ENCODE measurements at regions not wholly inside any gene's neighbourhood (a gene's known extent, or its start where the extent isn't known, plus 50 kb on each side); places are given as distances from the start of the nearest gene placed in this dataset.

GRCh38 chr1:190563230-190563629 lies 85.6 kb upstream of the BRINP3 start:
- Histone ChIP-seq H3K4me2 (ENCODE audit: low read length) (no peak overlapping the region), H3K4me1 (ENCODE audit: insufficient read depth, low read length) (no peaks in the 10 kb centered on the region), H3K9me3 (ENCODE audit: insufficient read depth, low read depth, low read length) (peaks cover 2% of the 10 kb centered on the region), H3K36me3 (ENCODE audit: insufficient read depth, low read length) (no peaks in the 10 kb centered on the region), H3K9ac (ENCODE audit: low read length) (no peak overlapping the region), H4K20me1 (ENCODE audit: insufficient read depth, low read length) (no peaks in the 10 kb centered on the region), H3K4me3 (ENCODE audit: insufficient read depth, low read depth, low read length) (no peak overlapping the region), H3K27ac (ENCODE audit: low read depth, low read length) (no peak overlapping the region), H3K79me2 (ENCODE audit: insufficient read depth, low read length) (no peaks in the 10 kb centered on the region), H3K27me3 (ENCODE audit: insufficient read depth, low read length) (no peaks in the 10 kb centered on the region), H2AFZ (ENCODE audit: low read depth, low read length) (no peak overlapping the region)
- no peak overlapping the region for H3K27ac Mint-ChIP-seq (ENCODE audit: unreplicated experiment)
- H3K36me3 Mint-ChIP-seq (ENCODE audit: low read depth, unreplicated experiment), result no peaks in the 10 kb centered on the region
- no peaks in the 10 kb centered on the region for H3K27me3 Mint-ChIP-seq (ENCODE audit: low read depth, unreplicated experiment)
- no peak for DNase-seq (ENCODE audit: low read depth)
- H3K9me3 Mint-ChIP-seq (ENCODE audit: unreplicated experiment), result no peaks in the 10 kb centered on the region
- no peak overlapping the region for H3K4me3 Mint-ChIP-seq (ENCODE audit: unreplicated experiment)
- FAIRE-seq, result no peak
- no peak for TF ChIP-seq EZH2 (IDR thresholded peaks at IDR 0.05; ENCODE audit: insufficient read depth, low read length)
- TF ChIP-seq, protein P1, sequence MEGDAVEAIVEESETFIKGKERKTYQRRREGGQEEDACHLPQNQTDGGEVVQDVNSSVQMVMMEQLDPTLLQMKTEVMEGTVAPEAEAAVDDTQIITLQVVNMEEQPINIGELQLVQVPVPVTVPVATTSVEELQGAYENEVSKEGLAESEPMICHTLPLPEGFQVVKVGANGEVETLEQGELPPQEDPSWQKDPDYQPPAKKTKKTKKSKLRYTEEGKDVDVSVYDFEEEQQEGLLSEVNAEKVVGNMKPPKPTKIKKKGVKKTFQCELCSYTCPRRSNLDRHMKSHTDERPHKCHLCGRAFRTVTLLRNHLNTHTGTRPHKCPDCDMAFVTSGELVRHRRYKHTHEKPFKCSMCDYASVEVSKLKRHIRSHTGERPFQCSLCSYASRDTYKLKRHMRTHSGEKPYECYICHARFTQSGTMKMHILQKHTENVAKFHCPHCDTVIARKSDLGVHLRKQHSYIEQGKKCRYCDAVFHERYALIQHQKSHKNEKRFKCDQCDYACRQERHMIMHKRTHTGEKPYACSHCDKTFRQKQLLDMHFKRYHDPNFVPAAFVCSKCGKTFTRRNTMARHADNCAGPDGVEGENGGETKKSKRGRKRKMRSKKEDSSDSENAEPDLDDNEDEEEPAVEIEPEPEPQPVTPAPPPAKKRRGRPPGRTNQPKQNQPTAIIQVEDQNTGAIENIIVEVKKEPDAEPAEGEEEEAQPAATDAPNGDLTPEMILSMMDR (IDR thresholded peaks at IDR 0.05; ENCODE audit: insufficient read depth, low read depth, low read length), result no peak
- H3K4me1 Mint-ChIP-seq (ENCODE audit: low read depth, unreplicated experiment), result no peaks in the 10 kb centered on the region

GRCh38 chr1:190564117-190564516 lies 86.5 kb upstream of the BRINP3 start:
- no peaks in the 10 kb centered on the region for H3K36me3 Mint-ChIP-seq (ENCODE audit: low read depth, unreplicated experiment)
- Histone ChIP-seq H3K27ac (ENCODE audit: low read depth, low read length) (no peak overlapping the region), H3K79me2 (ENCODE audit: insufficient read depth, low read length) (no peaks in the 10 kb centered on the region), H3K4me2 (ENCODE audit: low read length) (no peak overlapping the region), H3K27me3 (ENCODE audit: insufficient read depth, low read length) (no peaks in the 10 kb centered on the region), H2AFZ (ENCODE audit: low read depth, low read length) (no peak overlapping the region), H3K4me3 (ENCODE audit: insufficient read depth, low read depth, low read length) (no peak overlapping the region), H3K4me1 (ENCODE audit: insufficient read depth, low read length) (no peaks in the 10 kb centered on the region), H3K9me3 (ENCODE audit: insufficient read depth, low read depth, low read length) (peaks cover 2% of the 10 kb centered on the region), H3K36me3 (ENCODE audit: insufficient read depth, low read length) (no peaks in the 10 kb centered on the region), H4K20me1 (ENCODE audit: insufficient read depth, low read length) (no peaks in the 10 kb centered on the region), H3K9ac (ENCODE audit: low read length) (no peak overlapping the region)
- H3K9me3 Mint-ChIP-seq (ENCODE audit: unreplicated experiment), result no peaks in the 10 kb centered on the region
- no peak overlapping the region for H3K27ac Mint-ChIP-seq (ENCODE audit: unreplicated experiment)
- H3K27me3 Mint-ChIP-seq (ENCODE audit: low read depth, unreplicated experiment), result no peaks in the 10 kb centered on the region
- no peak overlapping the region for H3K4me3 Mint-ChIP-seq (ENCODE audit: unreplicated experiment)
- DNase-seq (ENCODE audit: low read depth), result no peak
- TF ChIP-seq, protein P1 (IDR thresholded peaks at IDR 0.05; ENCODE audit: insufficient read depth, low read depth, low read length), result no peak
- TF ChIP-seq EZH2 (IDR thresholded peaks at IDR 0.05; ENCODE audit: insufficient read depth, low read length), result no peak
- no peak for FAIRE-seq
- H3K4me1 Mint-ChIP-seq (ENCODE audit: low read depth, unreplicated experiment), result no peaks in the 10 kb centered on the region

GRCh38 chr1:190578017-190578416 lies 100.4 kb upstream of the BRINP3 start:
- Mint-ChIP-seq H3K27ac (ENCODE audit: unreplicated experiment) (no peak overlapping the region), H3K4me3 (ENCODE audit: unreplicated experiment) (no peak overlapping the region), H3K4me1 (ENCODE audit: low read depth, unreplicated experiment) (no peaks in the 10 kb centered on the region), H3K27me3 (ENCODE audit: low read depth, unreplicated experiment) (no peaks in the 10 kb centered on the region), H3K36me3 (ENCODE audit: low read depth, unreplicated experiment) (no peaks in the 10 kb centered on the region), H3K9me3 (ENCODE audit: unreplicated experiment) (no peaks in the 10 kb centered on the region)
- H4K20me1 ChIP-seq (ENCODE audit: insufficient read depth, low read length), result no peaks in the 10 kb centered on the region
- no peak overlapping the region for H3K9ac ChIP-seq (ENCODE audit: low read length)
- no peak overlapping the region for H3K27ac ChIP-seq (ENCODE audit: low read depth, low read length)
- no peak overlapping the region for H3K4me2 ChIP-seq (ENCODE audit: low read length)
- no peak for DNase-seq (ENCODE audit: low read depth)
- no peaks in the 10 kb centered on the region for H3K27me3 ChIP-seq (ENCODE audit: insufficient read depth, low read length)
- no peaks in the 10 kb centered on the region for H3K9me3 ChIP-seq (ENCODE audit: insufficient read depth, low read depth, low read length)
- no peak for TF ChIP-seq EZH2 (IDR thresholded peaks at IDR 0.05; ENCODE audit: insufficient read depth, low read length)
- TF ChIP-seq, protein P1 (IDR thresholded peaks at IDR 0.05; ENCODE audit: insufficient read depth, low read depth, low read length), result no peak
- H3K79me2 ChIP-seq (ENCODE audit: insufficient read depth, low read length), result no peaks in the 10 kb centered on the region
- no peaks in the 10 kb centered on the region for H3K36me3 ChIP-seq (ENCODE audit: insufficient read depth, low read length)
- H2AFZ ChIP-seq (ENCODE audit: low read depth, low read length), result no peak overlapping the region
- H3K4me1 ChIP-seq (ENCODE audit: insufficient read depth, low read length), result no peaks in the 10 kb centered on the region
- no peak overlapping the region for H3K4me3 ChIP-seq (ENCODE audit: insufficient read depth, low read depth, low read length)
- FAIRE-seq, result no peak
